IMR-90 (cell line): ENCODE measurements at regions not wholly inside any gene's neighbourhood (a gene's known extent, or its start where the extent isn't known, plus 50 kb on each side); places are given as distances from the start of the nearest gene placed in this dataset.

ENCODE experiments used
- MXI1 ChIP-seq: IDR thresholded peaks from 2 replicates; pipeline ENCODE4 v1.6.1; 2012; ENCODE audit warnings: low read depth, mild to moderate bottlenecking, low read length, moderate library complexity, borderline replicate concordance
- RCOR1 ChIP-seq: IDR thresholded peaks from 2 replicates; pipeline ENCODE4 v1.6.1; 2012; ENCODE audit warnings: mild to moderate bottlenecking, low read length, improper control_type of control experiment; ENCODE audit not compliant: insufficient replicate concordance
- TF ChIP-seq, protein P1 (sequence below): conservative IDR thresholded peaks from 2 replicates; pipeline ENCODE4 v1.5.1; 2012; ENCODE audit warnings: mild to moderate bottlenecking, low read depth, low read length, improper control_type of control experiment

DNA sequence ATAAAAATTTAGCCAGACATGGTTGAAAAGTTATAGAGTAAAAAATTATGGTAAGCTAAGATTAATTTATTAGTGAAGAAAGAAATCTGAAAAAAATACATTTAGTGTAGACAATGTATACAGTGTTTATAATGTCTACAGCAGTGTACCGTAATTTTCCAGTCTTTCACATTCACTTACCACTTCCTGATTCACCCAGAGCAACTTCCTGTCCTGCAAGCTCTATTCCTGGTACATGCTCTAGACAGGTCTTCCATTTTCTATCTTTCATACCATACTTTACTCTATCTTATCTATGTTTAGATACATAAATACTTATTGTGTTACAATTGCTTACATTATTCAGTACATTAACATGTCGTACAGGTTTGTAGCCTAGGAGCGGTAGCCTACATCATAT is 1387.8 kb upstream of the ATXN8OS start:
- TF ChIP-seq, protein P1, sequence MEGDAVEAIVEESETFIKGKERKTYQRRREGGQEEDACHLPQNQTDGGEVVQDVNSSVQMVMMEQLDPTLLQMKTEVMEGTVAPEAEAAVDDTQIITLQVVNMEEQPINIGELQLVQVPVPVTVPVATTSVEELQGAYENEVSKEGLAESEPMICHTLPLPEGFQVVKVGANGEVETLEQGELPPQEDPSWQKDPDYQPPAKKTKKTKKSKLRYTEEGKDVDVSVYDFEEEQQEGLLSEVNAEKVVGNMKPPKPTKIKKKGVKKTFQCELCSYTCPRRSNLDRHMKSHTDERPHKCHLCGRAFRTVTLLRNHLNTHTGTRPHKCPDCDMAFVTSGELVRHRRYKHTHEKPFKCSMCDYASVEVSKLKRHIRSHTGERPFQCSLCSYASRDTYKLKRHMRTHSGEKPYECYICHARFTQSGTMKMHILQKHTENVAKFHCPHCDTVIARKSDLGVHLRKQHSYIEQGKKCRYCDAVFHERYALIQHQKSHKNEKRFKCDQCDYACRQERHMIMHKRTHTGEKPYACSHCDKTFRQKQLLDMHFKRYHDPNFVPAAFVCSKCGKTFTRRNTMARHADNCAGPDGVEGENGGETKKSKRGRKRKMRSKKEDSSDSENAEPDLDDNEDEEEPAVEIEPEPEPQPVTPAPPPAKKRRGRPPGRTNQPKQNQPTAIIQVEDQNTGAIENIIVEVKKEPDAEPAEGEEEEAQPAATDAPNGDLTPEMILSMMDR, result no peak
- TF ChIP-seq RCOR1, result no peak
- TF ChIP-seq MXI1, result no peak
